Stimulated activated CD8-positive, alpha-beta memory T cell treated with anti-CD3 and anti-CD28 coated beads, Interleukin-4, amount 100 ng/mL, for 48 hours (primary cell): ENCODE measurements at regions not wholly inside any gene's neighbourhood (a gene's known extent, or its start where the extent isn't known, plus 50 kb on each side); places are given as distances from the start of the nearest gene placed in this dataset.
"Not testable (repeated sequence)": the region's sequence is repeated elsewhere in the genome, so short reads cannot be mapped to it uniquely, and the experiment has no call there.

ENCODE experiments used
- DNase-seq: peaks from one replicate; pipeline ENCODE4 v3.0.0-alpha.2; 2020

DNA sequence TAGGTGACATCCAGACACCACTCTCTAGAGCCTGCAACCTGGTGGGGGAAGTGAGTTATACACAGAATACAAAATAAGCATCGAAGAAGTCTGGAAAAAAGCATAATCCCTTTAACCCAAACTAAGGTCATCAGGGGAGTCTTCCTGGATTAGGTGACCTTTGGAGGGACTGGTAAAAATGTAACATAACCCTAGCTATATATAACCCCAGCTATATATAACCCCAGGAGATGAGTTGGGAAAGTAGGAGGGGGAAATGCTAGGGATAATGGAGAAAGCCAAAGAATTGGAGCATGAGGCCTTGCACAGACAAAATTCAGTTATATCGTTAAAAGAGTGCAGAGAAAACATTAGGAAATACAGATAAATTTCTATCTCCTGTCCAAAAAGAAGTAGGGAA, 164.8 kb downstream of the QRSL1 start:
- DNase-seq = no peak

DNA sequence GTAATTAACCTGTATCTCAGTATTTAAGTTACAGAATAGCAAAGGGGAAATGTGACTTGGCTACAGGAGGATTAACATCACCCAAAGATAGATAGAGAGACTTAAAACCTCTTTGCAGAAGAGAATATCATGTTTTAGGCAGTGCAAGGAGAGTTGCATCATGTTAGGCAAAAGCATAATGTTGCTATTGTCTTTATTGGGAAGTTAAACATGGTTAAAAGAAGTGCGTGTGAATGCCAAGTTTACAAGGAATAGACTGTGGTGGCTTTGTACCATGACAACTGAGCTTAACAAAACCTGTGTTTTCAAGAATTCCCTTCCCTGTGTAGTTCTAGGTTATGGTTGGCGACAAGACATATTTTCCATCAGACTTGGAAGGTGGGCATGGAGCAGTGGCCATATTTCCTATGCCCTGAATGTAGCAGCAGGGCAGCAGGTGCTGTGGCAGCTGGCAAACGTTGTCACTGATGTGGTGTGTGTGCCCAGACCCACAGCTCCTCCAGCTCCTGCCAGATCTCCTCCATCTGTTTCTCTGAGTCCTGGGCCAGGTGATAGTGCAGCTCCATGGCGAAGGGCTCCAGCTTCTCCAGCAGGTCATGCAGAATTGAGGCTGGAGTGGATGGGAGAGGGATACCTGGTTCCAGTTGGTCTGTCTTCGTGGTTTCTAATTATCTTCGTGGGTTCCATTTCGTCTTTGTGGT, 163.3 kb downstream of the QRSL1 start:
- no peak for DNase-seq

DNA sequence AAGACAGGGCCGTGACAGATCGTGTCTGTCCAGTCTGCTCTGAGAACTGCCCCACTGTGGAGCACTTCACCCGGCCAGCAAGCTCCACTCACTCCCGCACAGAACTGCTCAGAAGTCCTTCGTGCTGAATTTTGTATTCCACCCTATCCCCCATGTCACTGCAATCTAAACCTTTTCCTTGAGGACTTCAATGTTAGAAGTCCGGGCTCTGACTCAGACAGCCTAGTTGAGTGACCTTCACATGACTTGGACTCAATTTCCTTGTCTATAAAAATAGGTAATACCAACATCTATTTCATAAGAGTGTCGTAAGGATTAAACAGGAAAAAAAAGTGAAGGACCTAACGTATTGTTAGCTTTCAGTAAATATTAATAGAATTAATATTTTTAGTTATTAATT, 161.6 kb downstream of the QRSL1 start:
- no peak for DNase-seq

DNA sequence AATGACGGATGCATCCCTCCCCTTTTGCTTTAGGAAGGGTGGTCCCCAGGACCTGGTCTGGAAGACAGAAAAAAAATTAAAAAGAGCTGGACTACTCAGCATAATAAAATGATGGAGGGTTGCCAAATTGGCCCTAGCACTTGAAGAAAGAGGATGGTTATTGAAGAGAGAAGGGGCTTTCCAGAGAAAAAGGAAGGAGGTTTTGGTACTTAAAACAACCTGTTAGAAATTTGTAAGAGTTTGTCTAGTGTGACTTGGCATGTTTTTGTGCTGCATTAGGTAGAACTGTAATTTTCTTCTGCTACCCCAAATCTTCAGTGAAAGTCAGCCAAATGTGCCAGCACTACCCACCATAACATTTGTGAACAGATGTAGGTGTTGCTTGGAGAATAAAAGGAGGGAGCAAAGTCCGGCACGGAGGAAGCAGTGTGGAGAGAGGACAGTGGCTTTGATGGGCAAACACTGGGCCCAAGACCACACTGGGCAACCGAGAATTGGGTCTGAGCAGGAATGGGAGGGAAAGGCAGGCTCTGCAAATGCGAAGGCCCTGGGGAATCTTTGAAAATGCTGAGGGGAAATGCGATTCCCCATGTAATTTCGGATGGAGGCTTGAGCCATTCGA, 160.9 kb downstream of the QRSL1 start:
- DNase-seq = no peak

DNA sequence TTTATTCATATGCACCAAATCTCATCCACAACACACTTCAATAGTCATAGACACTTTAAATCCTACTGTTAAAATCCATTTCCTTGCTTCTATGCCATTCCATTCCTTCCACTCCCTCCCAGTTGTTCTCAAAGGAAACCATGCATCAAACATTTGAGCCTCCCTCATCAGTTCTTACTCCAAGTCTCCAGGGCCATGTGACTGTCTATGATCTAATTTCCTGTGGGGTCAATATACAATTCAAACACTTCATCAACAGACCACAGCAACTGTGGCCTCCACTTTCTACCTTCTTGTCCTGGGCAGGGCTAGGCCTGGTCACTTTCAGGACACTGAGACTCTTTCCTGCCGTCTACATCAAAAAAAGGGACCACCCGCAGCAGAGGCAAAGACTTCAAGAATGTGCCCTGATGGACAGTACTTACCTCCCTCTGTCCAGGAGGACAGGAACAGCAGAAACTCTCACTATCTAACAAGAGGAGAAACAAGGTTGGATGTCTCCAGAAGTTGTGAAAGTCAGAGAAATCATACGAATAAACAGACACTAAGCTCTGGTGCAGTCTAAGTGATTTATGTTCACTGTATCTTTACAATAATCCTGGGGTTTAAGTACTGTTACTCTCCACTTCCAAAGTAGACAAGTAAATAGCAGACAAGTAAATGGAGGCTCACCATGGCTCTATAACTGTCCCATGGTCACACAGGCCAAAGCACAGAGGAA, 160.2 kb downstream of the QRSL1 start:
- no peak for DNase-seq

DNA sequence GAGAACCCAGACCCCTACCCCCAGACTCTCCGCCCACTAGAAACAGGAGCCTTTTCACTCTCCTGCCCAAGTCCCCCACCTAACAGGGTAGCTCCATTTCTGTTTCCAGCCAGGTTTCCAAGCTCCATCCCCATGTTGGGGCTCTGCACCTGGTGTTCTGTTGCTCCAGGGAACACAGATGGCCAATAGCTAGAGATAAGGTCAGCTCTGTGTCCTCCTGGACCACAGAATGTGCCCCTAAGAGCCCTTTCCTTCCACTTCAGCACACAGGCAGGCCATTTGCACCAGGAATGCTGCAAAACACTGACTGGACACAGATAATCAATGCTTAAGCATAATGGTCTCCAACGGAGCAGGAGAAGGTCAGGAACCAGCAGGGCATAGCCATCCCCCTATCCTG, 159.4 kb downstream of the QRSL1 start:
- DNase-seq = no peak

DNA sequence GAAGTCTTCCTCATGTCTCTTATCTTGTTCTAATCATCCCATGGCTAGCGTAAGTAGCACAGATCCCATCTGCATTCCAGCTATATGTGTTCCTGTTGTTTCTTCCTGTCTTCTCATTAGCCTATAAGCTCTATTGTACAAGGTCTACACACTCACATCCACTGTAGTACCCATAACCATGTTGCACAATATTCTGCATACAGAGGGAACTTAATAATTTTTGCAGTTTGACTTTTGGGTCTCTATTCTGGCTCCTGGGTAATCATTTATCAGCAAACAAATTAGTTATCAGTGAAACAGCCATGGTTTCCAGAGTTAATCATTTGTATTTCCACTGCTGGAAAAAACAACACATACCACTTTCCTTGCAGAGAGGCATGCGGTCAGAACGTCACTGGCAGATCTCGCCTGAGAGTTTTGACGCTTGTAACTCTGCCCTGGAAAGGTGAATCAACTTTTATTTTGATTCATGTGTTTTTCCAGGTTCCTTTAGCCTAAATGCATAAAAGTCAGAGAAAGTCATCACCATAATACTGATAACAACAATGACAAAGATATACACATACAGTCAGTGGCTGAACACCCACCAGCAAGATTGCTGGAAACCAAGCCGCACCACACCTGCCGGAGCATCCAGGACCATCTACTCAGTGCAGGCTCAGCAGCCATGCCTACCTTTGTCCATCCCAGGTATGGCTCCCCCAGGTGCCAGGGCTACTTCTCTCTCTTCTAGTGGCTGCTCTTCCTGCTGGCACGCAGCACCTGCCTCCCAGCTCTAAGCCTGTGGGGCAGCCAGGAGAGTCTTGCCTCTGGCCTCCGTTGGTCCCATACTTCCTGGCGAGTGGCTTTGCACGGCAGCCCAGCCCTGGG, 158.2 kb downstream of the QRSL1 start:
- DNase-seq = no peak

DNA sequence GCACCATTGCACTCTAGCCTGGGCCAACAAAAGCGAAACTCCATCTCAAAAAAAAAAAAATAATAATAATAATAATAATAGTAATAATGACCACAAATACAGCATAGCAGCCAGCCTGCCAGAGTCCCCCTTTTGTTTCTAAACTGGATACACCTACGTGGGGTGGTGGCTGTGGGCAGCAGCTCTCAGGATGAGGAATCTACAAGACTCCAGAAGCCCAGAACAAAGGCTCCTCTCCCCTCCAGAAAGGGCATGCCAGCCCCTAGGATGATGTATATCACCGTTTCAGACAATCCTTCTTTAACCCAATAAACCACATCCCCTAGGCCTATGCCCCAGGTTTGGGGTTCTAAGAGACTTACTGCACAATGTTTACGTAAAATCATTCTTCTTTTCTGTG, 155.9 kb downstream of the QRSL1 start:
- DNase-seq = no peak

DNA sequence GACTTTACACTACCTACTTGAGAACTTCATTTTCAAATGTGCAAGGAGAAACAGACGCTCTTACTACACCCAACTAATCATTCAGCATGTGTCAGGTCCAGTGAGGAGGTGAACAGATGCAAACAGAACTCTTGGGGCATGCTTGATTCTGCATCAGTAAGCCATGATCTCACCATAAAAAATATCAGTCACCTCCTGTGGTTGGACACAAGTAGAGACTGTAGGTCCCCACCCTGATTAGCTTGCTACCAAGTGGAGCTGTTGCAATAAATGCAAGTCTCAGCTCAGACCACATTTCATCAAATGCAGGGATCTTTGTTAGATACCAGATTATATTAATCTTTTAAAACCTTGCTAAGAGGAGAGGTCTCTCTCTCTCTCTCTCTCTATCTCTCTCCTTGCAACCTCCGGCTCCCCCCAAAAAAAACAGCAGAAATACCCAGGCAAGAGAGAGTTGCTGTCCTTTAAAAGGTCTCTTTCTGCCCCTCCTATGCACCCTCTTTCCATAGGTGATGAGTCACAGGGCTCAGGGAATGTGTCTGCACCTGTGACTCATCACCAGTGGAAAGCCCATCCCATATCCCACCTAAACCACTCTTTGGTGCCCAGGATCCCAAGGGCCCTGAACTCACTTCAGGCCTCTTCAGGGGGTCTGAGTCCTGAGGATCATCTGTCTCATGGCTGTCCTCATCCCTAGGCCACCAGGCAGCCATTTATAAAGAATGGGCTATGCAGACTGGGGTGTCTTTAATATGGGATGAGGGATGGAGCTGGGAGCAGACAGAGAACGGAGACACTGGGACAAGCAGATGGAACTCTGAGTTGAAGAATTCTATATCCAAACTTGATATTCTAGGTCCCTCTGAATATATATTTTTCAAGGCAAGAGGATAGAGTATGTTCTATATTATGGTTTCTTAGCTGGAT, 154.5 kb downstream of the QRSL1 start:
- DNase-seq = no peak

DNA sequence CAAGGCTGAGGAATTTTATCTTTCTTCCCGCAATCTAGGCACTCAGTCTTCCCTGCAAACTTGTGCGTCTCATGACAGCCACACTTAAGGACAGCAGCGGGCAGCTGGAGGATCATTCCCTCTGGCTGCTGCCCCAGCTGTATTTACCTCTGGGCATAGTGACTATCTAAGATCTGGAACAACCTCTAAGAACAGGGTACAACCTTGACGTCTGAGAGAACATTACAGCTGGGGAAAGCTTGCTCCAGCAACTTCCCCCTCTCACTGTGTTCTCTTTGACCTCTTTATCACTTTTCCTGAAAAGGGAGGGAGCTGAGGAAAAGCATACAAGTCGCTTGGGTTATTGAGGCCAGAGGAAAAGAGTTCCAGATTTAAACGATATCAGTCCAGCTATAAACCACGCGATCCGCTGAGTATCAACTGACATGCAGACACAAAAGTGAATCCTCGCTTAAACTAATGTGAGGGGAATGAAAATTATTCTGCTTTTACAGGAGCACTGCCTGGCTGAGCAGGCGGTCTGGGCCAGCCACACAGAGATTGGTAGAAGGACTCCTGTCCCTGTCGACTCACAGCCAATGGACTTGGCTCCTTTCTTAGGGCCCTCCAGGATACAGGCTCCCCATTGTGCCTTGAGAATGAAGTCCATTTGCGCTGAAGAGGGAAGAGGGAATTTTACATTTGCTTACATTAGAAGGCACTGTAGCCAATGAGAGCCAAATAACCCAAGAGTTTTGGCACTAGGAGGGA, 153.3 kb downstream of the QRSL1 start:
- DNase-seq = no peak

DNA sequence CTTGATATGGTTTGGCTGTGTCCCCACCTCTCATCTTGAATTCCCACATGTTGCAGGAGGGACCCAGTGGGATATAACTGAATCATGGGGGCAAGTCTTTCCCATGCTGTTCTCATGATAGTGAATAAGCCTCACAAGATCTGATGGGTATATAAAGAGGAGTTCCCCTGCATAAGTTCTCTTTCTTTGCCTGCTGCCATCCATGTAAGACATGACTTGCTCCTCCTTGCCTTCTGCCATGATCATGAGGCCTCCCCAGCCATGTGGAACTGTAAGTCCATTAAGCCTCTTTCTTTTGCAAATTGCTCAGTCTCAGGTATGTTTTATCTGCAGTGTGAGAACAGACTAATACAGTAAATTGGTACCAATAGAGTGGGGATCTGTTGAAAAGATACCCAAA, 150.2 kb downstream of the QRSL1 start:
- DNase-seq = not testable (repeated sequence)

DNA sequence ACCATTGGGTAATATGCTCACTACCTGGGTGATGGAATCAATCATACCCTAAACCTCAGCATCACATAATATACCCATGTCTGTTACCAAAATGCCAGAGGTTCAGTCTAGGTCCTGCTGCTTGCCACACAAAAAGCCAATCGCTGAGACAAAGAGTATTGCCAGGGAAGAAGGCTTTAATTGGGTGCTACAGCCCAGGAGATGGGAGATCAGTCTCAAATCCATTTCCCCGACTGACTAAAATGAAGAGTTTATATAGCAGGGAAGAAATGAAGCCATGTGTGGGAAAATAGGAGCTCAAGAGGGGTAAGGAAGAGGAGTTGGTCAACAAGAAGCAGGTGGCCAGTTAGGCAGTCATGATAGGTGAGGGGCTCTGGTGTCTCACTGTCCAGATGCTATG, 149.6 kb downstream of the QRSL1 start:
- DNase-seq = no peak

DNA sequence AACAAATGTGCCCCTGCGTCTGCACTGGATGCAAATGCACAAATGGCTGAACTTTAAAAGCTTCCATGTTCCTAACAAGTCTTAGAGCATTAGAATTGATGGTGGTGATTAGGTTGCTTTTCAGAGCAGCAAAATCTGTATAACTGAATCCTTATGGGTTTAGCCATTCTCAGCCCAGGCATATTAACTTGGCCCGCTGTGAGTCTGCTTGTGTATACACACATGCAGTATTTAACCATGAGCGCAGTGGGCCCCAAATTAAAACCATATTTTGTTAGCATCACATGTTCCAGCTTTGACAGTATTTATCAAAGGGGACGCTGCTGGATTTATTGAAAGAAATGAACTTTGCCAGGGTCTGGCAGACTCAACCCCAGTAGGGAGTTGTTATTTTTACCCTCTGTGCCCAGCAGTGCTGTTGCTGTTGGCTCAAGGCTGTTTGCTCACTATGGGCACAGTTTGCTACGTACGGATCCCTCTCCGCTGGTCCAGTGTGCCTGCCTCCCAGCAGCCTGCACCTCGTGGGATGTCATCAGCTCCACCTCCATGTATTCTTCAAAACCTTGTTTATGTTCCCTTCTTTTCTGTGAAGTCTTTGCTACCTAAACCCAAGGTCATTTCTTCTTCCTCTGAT, 144.7 kb downstream of the QRSL1 start:
- no peak for DNase-seq

DNA sequence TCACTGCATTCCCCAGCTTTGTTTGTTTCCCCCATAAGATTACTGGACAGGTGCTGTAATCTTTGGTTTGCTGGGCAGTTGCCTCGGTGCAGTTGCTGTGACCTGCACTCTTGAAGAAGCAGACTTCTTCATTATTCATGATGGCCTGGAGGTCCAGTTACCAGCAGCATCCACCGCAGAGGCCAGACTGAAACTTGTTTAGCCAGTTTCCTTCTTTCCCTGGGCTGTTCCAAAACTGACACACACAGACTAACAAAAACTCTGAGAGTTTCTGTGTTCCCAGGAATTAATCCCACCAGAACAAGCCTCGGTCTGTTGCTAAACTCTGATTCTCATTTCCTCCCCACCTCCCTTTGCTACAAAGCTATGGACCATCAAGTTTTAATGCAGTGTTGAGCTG, 144.1 kb downstream of the QRSL1 start:
- DNase-seq = no peak

DNA sequence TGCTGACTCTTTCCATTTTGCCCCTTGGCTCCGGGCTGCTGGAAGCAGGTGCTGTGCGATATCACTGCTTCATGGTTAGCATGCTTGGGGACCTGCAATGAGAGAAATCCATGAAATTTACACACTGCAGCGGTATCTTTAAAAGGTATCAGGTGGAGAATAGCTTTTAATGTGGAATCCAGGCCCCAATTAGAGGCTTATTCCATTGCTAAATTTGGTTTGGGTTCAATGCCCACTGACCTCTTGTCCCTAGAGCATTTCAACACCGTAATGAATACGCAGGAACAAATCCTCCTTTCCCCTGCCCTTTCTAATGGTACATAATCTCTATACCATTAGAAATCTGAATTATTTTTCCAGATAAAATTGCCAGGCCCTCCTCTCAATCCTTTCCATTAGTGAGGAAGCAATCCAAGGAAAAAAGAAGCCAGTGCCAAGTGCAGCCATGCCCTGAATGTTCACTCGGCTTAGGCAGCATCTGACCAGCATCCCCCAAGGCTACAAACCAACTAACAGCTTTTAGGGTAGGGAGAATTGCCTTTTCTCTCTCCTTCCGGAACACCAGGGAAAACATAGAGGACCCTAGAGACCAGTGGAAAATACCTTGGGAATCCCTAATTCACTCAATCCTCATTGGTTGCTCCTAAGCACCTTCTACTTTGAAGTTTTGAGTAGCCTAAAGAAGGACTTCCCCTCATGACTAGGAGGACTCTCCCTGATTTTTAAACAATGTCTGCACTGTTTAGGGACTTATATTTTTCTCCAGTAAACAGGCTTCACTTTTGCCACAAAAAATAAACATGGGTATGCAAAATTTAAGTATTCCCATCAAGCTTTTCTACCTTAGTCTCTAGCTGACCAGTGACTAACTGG, 143.1 kb downstream of the QRSL1 start:
- DNase-seq = no peak

DNA sequence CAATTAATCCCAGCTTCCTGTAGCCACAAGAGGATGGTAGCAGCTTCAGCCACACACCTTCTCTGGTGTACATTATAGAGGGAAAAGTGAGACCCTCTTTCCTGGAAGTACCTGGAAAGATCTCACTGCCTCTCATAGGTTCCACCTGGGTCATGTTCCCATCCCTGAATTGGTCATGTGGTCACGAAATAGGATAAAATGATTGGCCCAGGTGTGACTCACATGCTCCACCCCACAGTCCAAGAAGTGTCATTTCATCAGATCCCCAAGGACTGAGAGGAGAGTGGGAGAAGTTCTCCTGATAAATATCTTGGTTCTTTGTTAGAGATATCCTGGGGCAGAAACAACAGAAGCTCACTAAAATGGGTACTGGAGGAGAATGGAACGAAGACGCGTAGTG, 142.4 kb downstream of the QRSL1 start:
- DNase-seq = no peak

DNA sequence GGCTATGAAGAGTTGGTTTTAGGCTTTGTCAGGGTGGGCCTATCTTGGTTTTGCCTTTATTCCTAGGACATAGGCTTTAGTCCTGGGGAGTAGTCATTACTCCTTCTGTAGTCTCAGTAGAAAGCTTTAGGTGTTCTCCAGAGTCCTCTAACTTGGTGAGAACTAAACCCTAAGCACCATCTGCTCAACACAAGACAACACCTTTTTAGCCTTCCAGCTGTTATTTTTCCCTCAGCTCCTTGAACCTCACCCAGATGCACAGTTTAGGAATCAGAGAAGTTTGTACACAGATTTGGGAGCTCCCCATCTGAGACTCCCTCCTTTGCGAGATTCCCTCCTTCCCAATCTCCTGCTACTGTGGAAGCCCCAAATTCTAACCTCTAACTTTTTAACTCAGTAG, 141.3 kb downstream of the QRSL1 start:
- DNase-seq = no peak

DNA sequence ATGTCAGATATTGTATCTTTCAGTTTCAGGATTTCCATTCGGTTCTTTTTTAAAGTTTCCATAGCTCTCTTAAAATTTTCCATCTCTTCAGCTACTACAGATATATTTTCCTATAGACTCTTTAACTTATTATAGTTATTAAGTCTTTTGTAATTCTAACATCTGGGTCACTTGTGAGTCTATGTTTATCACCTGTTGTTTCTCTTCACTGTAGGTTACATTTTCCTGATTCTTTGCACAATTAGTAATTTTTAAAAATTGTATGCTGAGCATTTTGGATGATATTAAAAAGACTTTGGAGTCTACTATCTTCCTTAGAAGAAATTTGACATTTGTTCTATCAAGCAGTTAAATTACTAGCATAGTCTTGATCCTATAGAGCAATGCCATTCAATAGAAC, 140.7 kb downstream of the QRSL1 start:
- DNase-seq = no peak

DNA sequence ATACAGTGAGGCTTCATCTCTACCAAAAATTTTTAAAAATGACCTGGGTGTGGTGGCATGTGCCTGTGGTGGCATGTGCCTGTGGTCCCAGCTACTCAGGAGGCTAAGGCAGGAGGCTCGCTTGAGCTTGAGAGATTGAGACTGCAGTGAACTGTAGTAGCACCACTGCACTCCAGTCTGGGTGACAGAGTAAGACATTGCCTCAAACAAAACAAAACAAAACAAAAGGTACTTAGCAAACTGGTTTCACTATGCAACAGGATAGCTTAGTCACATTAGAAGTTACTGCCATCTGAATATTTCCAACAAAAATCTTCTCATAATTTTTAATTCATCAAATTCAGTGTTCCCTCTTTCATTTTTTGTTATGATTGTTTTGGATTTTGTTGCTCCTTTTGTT, 137.9 kb downstream of the QRSL1 start:
- DNase-seq = no peak

DNA sequence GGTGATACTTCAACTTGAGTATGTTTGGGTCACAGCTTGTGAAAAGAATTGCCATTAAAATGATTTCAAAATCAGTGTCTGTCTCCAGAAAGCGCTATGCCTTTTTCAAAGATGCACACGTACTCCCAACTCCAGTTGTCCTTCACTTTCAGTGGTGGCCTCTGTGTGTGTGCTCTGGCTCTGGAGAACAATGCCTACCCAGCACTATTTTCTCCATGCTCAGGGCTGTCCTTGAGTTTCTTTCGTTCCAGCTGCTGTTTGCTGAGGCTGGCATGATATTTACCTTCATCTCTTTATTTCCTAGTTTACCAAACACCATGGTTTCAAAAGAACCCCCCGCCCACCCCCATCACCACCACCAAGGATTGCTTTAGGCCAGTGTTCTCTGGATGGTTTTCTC, 136.8 kb downstream of the QRSL1 start:
- DNase-seq = no peak
